ENCODE measurements at regions not wholly inside any gene's neighbourhood (a gene's known extent, or its start where the extent isn't known, plus 50 kb on each side); places are given as distances from the start of the nearest gene placed in this dataset.

DNA sequence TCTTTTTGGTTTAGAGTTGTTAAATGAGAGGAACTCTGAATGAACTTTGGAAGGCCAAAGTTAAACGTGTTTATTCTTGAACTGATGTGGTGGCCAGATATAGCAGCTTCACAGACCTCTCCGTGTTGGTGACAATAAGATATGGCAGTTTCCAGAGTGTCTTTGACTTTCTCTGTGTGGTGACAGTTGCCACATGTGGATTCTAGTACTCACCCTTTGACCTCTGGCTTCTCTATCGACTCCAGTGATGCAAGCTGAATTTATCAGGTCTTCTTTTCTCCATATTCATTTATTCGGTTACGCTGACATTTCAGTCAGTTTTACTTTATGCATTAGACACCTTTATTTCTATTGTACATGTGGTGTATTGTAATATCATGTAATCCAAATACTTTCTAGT, 1469.5 kb downstream of the SLITRK1 start:
- H3K4me1 ChIP-seq (ENCODE audit: low read depth, poor library complexity, severe bottlenecking) = no peaks in the 10 kb centered on the region
- H2AFZ ChIP-seq (ENCODE audit: low read depth) = no peak overlapping the region
- no peaks in the 10 kb centered on the region for H3K79me2 ChIP-seq (ENCODE audit: insufficient read depth, low read depth)
- TF ChIP-seq, protein P1, sequence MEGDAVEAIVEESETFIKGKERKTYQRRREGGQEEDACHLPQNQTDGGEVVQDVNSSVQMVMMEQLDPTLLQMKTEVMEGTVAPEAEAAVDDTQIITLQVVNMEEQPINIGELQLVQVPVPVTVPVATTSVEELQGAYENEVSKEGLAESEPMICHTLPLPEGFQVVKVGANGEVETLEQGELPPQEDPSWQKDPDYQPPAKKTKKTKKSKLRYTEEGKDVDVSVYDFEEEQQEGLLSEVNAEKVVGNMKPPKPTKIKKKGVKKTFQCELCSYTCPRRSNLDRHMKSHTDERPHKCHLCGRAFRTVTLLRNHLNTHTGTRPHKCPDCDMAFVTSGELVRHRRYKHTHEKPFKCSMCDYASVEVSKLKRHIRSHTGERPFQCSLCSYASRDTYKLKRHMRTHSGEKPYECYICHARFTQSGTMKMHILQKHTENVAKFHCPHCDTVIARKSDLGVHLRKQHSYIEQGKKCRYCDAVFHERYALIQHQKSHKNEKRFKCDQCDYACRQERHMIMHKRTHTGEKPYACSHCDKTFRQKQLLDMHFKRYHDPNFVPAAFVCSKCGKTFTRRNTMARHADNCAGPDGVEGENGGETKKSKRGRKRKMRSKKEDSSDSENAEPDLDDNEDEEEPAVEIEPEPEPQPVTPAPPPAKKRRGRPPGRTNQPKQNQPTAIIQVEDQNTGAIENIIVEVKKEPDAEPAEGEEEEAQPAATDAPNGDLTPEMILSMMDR (conservative IDR thresholded peaks at IDR 0.05; ENCODE audit: low read depth, low read length) = no peak
- no peak overlapping the region for H3K4me3 ChIP-seq (IDR thresholded peaks at IDR 0.05; ENCODE audit: insufficient read depth, low read depth, low read length)
- no peak overlapping the region for H3K27ac ChIP-seq
- H3K9ac ChIP-seq = no peak overlapping the region
- no peak overlapping the region for H3K4me2 ChIP-seq
- no peaks in the 10 kb centered on the region for H3K36me3 ChIP-seq (ENCODE audit: insufficient read depth)
- H3K27me3 ChIP-seq (ENCODE audit: insufficient read depth, low read depth) = no peaks in the 10 kb centered on the region
- H4K20me1 ChIP-seq (ENCODE audit: insufficient read depth) = no peaks in the 10 kb centered on the region

DNA sequence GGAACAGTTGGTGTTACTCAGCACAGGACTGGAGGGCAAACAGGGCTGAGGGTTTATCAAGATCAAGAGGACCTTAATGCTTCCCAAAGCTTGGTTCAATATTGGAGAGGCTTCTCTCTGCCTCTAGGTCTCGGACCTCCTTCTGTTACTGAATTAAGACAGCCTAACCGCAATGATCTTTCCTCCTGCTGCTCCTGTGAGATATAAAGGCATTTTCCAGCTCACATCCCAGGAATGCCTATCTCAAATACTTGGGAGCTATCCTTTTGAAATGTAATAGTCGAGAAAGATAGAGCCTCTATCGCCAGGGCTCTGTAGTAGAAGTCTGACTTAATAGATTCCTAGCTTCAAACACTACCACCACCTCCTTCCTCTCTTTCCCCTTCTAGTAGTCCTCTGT, 1475.0 kb downstream of the SLITRK1 start:
- Histone ChIP-seq H3K4me1 (ENCODE audit: low read depth, poor library complexity, severe bottlenecking) (no peaks in the 10 kb centered on the region), H3K4me2 (no peak overlapping the region), H3K36me3 (ENCODE audit: insufficient read depth) (no peaks in the 10 kb centered on the region), H3K79me2 (ENCODE audit: insufficient read depth, low read depth) (no peaks in the 10 kb centered on the region), H3K27ac (no peak overlapping the region), H3K27me3 (ENCODE audit: insufficient read depth, low read depth) (no peaks in the 10 kb centered on the region), H4K20me1 (ENCODE audit: insufficient read depth) (no peaks in the 10 kb centered on the region), H3K9ac (no peak overlapping the region), H2AFZ (ENCODE audit: low read depth) (no peak overlapping the region), H3K4me3 (IDR thresholded peaks at IDR 0.05; ENCODE audit: insufficient read depth, low read depth, low read length) (no peak overlapping the region)
- TF ChIP-seq, protein P1 (conservative IDR thresholded peaks at IDR 0.05; ENCODE audit: low read depth, low read length) = no peak

DNA sequence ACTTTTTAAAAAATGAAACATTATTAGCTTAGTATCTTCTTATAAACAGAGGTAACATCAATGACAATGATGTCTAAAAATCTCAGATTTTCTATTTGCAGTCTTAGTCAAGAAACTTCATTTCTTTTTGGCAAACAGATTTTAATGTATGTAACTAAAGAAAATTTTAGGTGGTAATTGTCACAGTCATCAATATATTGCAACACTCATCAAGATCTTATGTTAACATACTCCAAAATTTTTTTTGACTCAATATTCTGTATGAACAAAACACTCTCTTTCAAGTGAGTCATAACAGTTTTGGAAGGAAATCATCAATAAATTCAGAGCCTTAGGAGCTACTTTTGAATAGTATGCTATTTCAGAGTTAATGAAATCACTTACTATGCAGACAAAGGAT, 1507.6 kb downstream of the SLITRK1 start:
- no peak overlapping the region for H3K9ac ChIP-seq
- H3K4me1 ChIP-seq (ENCODE audit: low read depth, poor library complexity, severe bottlenecking) = no peaks in the 10 kb centered on the region
- H3K79me2 ChIP-seq (ENCODE audit: insufficient read depth, low read depth) = no peaks in the 10 kb centered on the region

DNA sequence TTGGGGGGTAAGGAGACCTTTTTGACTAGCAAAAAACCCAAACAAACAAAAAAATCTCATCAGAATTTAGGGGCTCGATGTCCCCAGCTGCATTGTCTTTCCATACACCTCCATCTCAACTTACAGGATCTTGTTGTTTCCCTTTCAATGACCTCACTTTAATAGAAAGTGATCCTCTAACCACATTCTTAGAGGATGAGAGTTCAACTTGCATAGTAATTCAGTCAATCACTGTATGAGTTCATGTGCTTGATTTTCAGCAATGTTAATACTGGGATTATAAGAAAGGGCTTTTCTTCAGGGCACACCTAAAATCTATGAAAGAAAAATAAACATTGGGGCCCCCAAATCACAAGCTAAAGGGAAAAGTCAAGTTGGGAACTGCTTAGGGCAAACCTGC, 1512.0 kb downstream of the SLITRK1 start:
- TF ChIP-seq, protein P1 (conservative IDR thresholded peaks at IDR 0.05; ENCODE audit: low read depth, low read length) = no peak
- Histone ChIP-seq H2AFZ (ENCODE audit: low read depth) (no peak overlapping the region), H3K36me3 (ENCODE audit: insufficient read depth) (no peaks in the 10 kb centered on the region), H3K4me1 (ENCODE audit: low read depth, poor library complexity, severe bottlenecking) (no peaks in the 10 kb centered on the region), H3K79me2 (ENCODE audit: insufficient read depth, low read depth) (no peaks in the 10 kb centered on the region), H4K20me1 (ENCODE audit: insufficient read depth) (no peaks in the 10 kb centered on the region), H3K4me2 (no peak overlapping the region), H3K27me3 (ENCODE audit: insufficient read depth, low read depth) (no peaks in the 10 kb centered on the region), H3K27ac (no peak overlapping the region), H3K4me3 (IDR thresholded peaks at IDR 0.05; ENCODE audit: insufficient read depth, low read depth, low read length) (no peak overlapping the region), H3K9ac (no peak overlapping the region)

More for the DNA sequence above, 1507.6 kb downstream of the SLITRK1 start:
- TF ChIP-seq, protein P1 (conservative IDR thresholded peaks at IDR 0.05; ENCODE audit: low read depth, low read length) = no peak
- H2AFZ ChIP-seq (ENCODE audit: low read depth) = no peak overlapping the region
- H3K4me3 ChIP-seq (IDR thresholded peaks at IDR 0.05; ENCODE audit: insufficient read depth, low read depth, low read length) = no peak overlapping the region
- H3K36me3 ChIP-seq (ENCODE audit: insufficient read depth) = no peaks in the 10 kb centered on the region
- no peak overlapping the region for H3K27ac ChIP-seq
- no peak overlapping the region for H3K4me2 ChIP-seq
- H4K20me1 ChIP-seq (ENCODE audit: insufficient read depth) = no peaks in the 10 kb centered on the region
- H3K27me3 ChIP-seq (ENCODE audit: insufficient read depth, low read depth) = no peaks in the 10 kb centered on the region

All from KMS-11 (cell line).